NCI-H1105 treated with DMSO at 0.1 percent for 48 hours (cell line): ENCODE measurements at regions not wholly inside any gene's neighbourhood (a gene's known extent, or its start where the extent isn't known, plus 50 kb on each side); places are given as distances from the start of the nearest gene placed in this dataset.

Experiments used
- DNase-seq: peaks from one replicate; lab custom pipeline; 2025; lab: John Stamatoyannopoulos, UW

DNA sequence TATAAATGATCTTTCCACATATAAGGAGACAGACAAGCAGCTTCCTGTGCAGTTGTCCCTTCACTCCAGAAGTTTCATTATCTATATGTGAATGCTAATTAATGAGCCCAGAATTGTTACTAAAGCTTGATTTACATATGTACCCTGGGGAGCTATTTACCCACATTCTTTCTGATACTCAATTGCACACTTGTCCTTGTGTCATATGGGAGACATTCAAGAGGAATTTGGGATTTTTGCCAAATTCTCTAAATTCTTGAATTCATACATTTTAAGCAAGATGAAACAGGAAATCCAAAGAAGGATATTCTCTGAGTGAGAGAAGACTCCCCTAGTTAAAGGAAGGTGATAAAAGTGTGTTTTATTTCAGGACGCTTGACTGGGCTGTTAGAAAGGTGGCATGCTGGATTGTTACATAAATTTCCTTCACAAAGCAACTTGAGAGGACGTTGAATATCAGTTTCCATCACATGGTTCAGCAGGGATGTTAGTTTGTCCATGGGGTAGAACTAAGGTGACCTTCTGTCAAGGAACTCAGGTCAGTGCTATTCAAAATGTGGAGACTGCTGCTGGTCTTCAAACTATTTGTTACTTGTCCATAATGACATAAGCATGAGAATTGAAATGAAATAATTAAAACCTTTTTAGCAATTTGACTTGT lies 368.2 kb downstream of the IRS1 start:
- no peak for DNase-seq

DNA sequence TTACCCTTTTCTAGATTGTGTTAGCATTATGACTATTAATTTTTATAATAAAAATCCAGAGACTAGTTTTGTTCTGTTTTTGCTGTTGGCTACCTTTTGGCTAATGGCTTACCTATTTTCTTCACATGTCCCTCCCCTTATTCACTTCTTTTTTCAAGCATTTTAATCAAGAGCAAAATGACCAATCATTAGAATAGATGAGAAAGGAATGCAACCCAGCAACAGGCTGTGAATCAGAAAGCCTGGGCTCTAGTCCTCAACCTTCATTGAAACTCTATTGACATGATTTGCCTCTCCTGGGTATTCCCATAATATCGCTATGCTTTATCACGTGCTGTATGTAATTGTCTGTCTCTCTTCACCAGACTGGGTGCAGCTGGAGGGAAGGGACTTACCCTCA lies 370.1 kb downstream of the IRS1 start:
- no peak for DNase-seq

DNA sequence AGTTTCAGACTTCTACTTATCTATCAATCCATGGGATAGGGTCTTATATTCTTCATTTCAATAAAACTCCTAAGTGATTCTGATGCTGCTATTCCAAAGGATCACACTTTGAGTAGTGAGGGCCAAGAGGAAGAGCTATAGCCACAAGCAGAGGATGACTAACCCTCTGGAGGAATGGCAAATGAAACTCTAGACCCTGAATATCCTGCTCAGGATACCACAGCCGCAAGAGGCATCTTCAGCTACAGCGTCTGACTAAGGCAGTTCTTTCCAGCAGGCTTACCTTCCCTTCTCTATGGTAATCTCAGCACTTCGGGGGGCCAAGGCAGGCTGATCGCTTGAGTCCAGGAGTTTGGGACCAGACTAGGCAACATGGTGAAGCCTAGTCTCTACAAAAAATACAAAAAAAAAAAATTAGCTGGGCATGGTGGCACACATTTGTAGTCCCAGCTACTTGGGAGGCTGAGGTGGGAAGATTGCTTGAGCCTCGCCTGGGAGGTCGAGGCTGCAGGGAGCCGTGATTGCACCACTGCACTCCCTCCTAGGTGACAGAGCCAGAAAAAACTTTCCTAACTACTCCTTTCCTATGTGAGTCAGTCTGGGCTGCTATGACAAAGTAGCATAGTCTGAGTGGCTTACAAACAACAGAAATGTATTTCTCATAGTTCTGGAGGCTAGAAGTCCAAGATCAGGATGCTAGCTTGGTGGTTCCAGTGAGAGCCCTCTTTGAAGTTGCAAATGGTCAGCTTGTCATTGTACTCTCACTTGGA lies 371.9 kb downstream of the IRS1 start:
- no peak for DNase-seq

DNA sequence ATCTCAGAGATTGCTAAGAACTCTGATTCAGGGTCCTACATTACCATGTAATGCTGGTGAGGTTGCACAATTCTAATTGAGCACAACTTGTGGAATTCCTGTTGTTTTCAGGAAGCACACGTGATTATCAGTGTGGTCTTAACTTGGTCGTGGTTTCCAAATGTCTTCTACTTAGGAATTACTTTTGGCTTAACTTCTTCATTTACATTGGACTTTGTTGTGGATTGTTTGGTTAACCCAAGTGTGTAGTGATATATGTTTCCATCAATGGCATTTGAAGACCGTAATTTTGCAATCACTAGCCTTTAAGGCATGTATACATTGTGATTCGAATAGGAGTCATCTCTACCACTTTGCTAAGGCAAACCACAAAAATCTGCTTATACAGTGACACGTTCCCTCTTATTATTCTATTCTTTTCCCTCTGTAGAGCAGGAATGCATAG lies 373.3 kb downstream of the IRS1 start:
- no peak for DNase-seq

GRCh38 chr2:226424971-226425370 lies 374.6 kb downstream of the IRS1 start:
- no peak for DNase-seq

GRCh38 chr2:226423498-226423960 lies 376.1 kb downstream of the IRS1 start:
- no peak for DNase-seq

DNA sequence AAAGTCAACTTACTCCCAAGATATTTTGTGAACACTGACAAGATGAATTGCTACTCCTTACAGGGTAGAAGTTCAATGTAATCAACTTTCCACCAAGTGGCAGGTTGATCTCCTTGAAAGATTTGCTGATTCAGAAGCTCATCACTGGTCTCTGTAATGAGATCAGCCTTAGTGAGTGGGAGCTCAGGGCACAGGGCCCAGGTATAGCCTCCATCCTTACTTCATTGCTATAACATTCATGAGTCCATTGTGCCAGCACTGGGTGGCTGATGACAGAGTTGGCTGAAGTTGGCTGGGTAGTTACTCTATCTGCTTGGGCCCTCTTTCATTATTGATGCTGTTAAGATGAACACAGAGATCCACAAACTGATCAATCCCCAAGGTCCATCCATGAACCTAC lies 379.0 kb downstream of the IRS1 start:
- DNase-seq: no peak

DNA sequence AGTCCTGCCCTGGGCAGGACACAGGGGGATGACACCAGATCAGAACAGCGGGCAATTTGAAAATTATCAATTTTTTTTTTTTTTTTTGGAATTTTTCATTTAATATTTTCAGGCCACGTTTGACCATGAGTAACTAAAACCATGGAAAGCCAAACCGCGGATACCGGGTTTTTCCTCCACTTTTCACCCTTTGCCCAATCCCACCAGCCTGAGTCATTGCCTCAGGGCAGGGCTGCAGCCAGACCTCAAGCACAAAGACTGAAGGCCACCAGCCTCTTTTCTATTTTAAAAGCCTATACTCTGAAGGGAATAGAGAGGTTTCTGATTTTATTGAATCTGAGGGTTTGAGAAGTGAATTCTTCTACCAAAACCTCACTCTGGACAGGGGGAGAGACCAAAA lies 381.1 kb downstream of the IRS1 start:
- DNase-seq: no peak

GRCh38 chr2:226414335-226414734 lies 385.3 kb downstream of the IRS1 start:
- no peak for DNase-seq

GRCh38 chr2:226413498-226414130 lies 386.0 kb downstream of the IRS1 start:
- DNase-seq: no peak

- DNase-seq: no peak
Observed at GRCh38 chr2:226411727-226412360, 387.8 kb downstream of the IRS1 start.

GRCh38 chr2:226411205-226411604 lies 388.4 kb downstream of the IRS1 start:
- no peak for DNase-seq

DNA sequence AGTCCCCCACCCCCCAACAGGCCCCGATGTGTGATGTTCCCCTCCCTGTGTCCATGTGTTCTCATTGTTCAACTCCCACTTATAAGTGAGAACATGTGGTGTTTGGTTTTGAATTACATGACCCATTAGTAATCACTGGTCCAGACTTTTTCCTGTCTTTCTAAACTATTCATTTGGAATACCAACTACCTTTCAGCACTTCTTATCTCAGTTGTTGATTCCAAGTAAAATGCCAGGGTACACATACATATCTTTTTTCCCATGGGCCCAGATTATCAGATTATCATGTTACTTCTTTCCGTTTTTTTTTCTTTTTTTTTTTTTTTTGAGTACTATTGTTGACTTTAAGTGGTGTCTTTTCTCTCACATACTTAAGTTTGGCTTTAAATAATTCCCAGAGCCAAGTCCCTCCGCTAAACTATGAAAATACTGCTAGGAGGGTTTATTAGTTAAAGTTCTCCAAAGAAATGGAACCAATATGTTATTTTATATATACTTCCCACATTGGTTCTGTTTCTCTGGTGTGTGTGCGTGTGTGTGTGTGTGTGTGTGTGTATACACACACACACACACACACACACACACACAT lies 389.3 kb downstream of the IRS1 start:
- DNase-seq: no peak

GRCh38 chr2:226409134-226409533 lies 390.5 kb downstream of the IRS1 start:
- DNase-seq: no peak

DNA sequence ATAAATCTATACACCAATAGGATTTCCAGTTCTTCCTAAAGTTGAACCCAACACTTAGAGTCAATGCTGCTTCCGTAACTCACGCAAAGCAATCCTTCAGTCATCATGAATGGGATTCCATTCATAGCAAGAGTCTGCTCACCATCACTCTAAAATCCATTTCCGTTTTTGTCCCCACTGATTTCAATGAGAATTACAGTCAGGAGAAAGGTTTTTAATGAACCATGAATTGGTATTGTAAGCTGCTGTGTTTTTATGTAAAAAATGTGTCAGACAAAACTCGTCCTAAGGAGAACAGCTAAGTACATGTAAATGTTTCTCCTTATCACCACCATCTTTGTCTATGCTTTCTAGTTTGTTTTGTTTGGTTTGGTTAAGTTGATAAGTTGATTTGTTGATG lies 391.5 kb downstream of the IRS1 start:
- DNase-seq: no peak

GRCh38 chr2:226407135-226407534 lies 392.5 kb downstream of the IRS1 start:
- DNase-seq: no peak

- DNase-seq: no peak
Observed at GRCh38 chr2:226405465-226405864, 394.2 kb downstream of the IRS1 start.

DNA sequence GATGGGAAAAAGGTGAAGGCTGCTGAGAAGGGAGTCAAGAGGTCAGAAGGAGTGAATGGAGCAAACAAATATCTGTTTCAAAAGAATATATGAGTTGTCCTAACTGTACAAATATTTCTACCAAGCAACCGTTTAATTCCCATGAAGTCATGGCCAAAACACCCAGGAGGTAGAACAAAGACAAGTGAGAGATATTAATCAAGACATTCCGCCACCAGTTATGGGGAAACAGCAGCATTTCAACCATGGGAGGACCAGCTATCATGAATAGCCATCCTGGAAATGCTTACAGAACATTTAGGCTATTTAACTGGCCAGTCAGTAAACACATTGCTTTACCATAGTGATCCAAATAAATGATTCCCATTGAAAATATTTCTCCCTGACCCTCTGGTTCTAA lies 396.3 kb downstream of the IRS1 start:
- no peak for DNase-seq

DNA sequence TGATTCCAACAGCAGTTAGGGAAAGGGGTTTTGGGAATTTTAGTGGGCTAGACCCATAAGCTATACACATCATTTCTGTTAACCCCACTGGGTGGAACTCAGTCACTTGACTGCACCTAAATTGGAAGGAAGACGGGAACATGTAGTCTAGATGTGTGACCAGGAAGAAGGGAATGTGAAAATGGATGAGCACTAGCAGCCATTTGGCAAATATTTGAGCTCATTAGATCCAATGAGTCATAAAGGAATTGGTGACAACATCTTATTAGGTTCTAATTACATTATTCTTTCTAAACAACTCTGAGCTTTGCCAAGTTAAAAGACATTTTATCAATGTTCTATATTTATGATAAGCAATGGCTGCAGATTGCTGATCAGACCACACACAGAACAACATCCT lies 400.6 kb downstream of the IRS1 start:
- DNase-seq: no peak

DNA sequence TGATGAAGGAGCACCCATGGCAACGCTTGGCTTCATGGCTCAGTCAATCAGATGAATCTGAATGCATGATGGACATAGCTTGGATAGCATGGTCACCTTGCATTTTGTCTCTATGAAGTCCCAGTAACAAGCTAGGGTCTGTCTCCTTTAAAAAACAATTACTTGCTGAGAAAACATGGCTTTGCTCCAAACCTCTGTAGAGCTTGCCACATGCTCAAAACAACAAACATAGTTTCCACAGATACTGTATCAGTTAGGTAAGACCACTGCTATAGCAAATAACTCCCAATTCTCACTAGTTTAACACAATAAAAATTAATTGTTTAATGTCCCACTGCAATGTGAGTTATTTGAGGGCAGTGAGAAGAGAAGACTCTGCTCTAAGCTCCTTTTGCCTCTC lies 401.0 kb downstream of the IRS1 start:
- DNase-seq: no peak

DNA sequence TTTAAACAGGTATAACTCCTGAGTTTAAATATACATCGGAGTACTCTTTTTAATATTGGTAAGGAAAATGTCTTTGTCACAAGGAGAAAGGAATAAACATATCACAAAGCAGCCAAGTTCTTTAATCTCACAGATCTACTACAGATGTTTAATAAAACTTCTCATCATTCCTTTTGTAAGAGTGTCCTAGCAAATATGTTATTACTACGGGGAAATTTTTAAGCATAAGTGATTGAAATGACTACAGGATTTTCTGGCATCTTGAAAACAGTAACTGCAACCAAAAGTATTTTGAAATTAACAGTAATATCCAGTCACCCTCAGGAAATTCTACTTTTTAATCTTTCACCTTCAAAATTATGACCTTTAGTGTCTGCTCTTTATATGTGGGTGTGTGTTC lies 403.1 kb downstream of the IRS1 start:
- DNase-seq: no peak

- DNase-seq: no peak
Observed at GRCh38 chr2:226387499-226387942, 412.1 kb downstream of the IRS1 start.
